Left ventricle myocardium inferior (tissue), 1 donor: ENCODE measurements at regions not wholly inside any gene's neighbourhood (a gene's known extent, or its start where the extent isn't known, plus 50 kb on each side); places are given as distances from the start of the nearest gene placed in this dataset.
A peak's percentile ranks its signal among the peaks of the same experiment; 100 is the strongest.

Experiments
- DNase-seq: peaks from one replicate; pipeline ENCODE4 v3.0.0-alpha.2; 2020
- H3K27ac ChIP-seq: fragments of 200-600 bp; replicated peaks from 2 replicates; pipeline ENCODE4 v1.8.0; 2021
- H3K27me3 ChIP-seq: fragments of 200-600 bp; 2 replicates; pipeline ENCODE4 v1.8.0; 2021; ENCODE audit warnings: low read depth
- H3K36me3 ChIP-seq: fragments of 200-600 bp; 2 replicates; pipeline ENCODE4 v1.8.0; 2021
- H3K4me1 ChIP-seq: fragments of 200-600 bp; 2 replicates; pipeline ENCODE4 v1.8.0; 2021
- H3K4me3 ChIP-seq: fragments of 200-600 bp; 2 replicates; pipeline ENCODE4 v1.8.0; 2021; ENCODE audit warnings: mild to moderate bottlenecking, moderate library complexity
- H3K9me3 ChIP-seq: fragments of 200-600 bp; replicated peaks from 2 replicates; pipeline ENCODE4 v1.8.0; 2021
- CTCF ChIP-seq: fragments of 200-600 bp; IDR thresholded peaks from 2 replicates; pipeline ENCODE4 v1.8.0; 2021; ENCODE audit warnings: antibody characterized with exemption, mild to moderate bottlenecking, borderline replicate concordance
- intact Hi-C: fragments of 100-400 bp; cut with micrococcal nuclease; formaldehyde crosslinking; loops from one replicate; pipeline ENCODE4 v1.11.0; 2022
- donor health status: DM: no; HTN: yes; CAD: no; lungs with severe emphysema.

GRCh38 chr16:77077256-77077922 lies 113.6 kb upstream of the MON1B start:
- Histone ChIP-seq H3K9me3 (peaks cover 5% of the 10 kb centered on the region), H3K27me3 (no peaks in the 10 kb centered on the region), H3K4me1 (peaks cover 8% of the 10 kb centered on the region), H3K4me3 (no peak overlapping the region), H3K27ac (peak overlapping the region; percentile 16), H3K36me3 (no peaks in the 10 kb centered on the region)
- intact Hi-C loops, result no loop called here
- DNase-seq, result no peak
- TF ChIP-seq CTCF, result no peak

- H3K36me3 ChIP-seq, result no peaks in the 10 kb centered on the region
- TF ChIP-seq CTCF, result no peak
- H3K9me3 ChIP-seq, result no peaks in the 10 kb centered on the region
- H3K27ac ChIP-seq, result no peak overlapping the region
- intact Hi-C loops, result no loop called here
- H3K4me3 ChIP-seq, result no peak overlapping the region
- no peaks in the 10 kb centered on the region for H3K4me1 ChIP-seq
- no peak for DNase-seq
- H3K27me3 ChIP-seq, result peaks cover 3% of the 10 kb centered on the region
Observed at GRCh38 chr16:77085981-77086380, 105.0 kb upstream of the MON1B start.

GRCh38 chr16:77090062-77090461 lies 100.9 kb upstream of the MON1B start:
- no peak for DNase-seq
- Histone ChIP-seq H3K36me3 (no peaks in the 10 kb centered on the region), H3K4me3 (no peak overlapping the region), H3K9me3 (no peaks in the 10 kb centered on the region), H3K27me3 (no peaks in the 10 kb centered on the region), H3K4me1 (no peaks in the 10 kb centered on the region), H3K27ac (no peak overlapping the region)
- intact Hi-C loops, result no loop called here
- no peak for TF ChIP-seq CTCF

- Histone ChIP-seq H3K27ac (no peak overlapping the region), H3K27me3 (no peaks in the 10 kb centered on the region), H3K4me3 (no peak overlapping the region), H3K9me3 (no peaks in the 10 kb centered on the region), H3K36me3 (no peaks in the 10 kb centered on the region), H3K4me1 (no peaks in the 10 kb centered on the region)
- no peak for DNase-seq
- intact Hi-C loops, result no loop called here
- no peak for TF ChIP-seq CTCF
Observed at GRCh38 chr16:77093309-77093708, 97.7 kb upstream of the MON1B start.

- Histone ChIP-seq H3K4me3 (no peak overlapping the region), H3K27me3 (no peaks in the 10 kb centered on the region), H3K36me3 (no peaks in the 10 kb centered on the region), H3K9me3 (no peaks in the 10 kb centered on the region), H3K4me1 (no peaks in the 10 kb centered on the region), H3K27ac (no peak overlapping the region)
- no peak for DNase-seq
- no peak for TF ChIP-seq CTCF
- intact Hi-C loops, result no loop called here
Observed at GRCh38 chr16:77093999-77094398, 97.0 kb upstream of the MON1B start.
